Keratinocyte (primary cell): ENCODE measurements at regions not wholly inside any gene's neighbourhood (a gene's known extent, or its start where the extent isn't known, plus 50 kb on each side); places are given as distances from the start of the nearest gene placed in this dataset.

Experiments
- CTCF ChIP-seq, 3 experiments: IDR thresholded peaks in 1 of 3; conservative IDR thresholded peaks in 1 of 3; optimal IDR thresholded peaks in 1 of 3; 2 replicates in 2 of 3; 3 replicates in 1 of 3; pipeline versions ENCODE3 to v1.5.1; 2011; ENCODE audit warnings: low read length in 3 of 3, mild to moderate bottlenecking in 3 of 3, moderate library complexity in 2 of 3, control low read depth in 1 of 3, inconsistent platforms in 1 of 3; ENCODE audit not compliant: insufficient read depth in 2 of 3; ENCODE audit errors: extremely low read depth in 1 of 3
- EZH2 ChIP-seq: IDR thresholded peaks from one replicate; pipeline ENCODE4 v1.6.1; 2012; ENCODE audit warnings: inconsistent platforms, mild to moderate bottlenecking, low read length, moderate library complexity

- TF ChIP-seq CTCF (optimal IDR thresholded peaks at IDR 0.05 in 1 of 3, IDR thresholded peaks at IDR 0.05 in 1 of 3, conservative IDR thresholded peaks at IDR 0.05 in 1 of 3; ENCODE audit: extremely low read depth in 1 of 3, insufficient read depth in 2 of 3, low read length in 3 of 3) (no peak), EZH2 (no peak)
Measured at GRCh38 chr5:125011014-125011413, 264.6 kb upstream of the ZNF608 start.
